Neural progenitor cell (in vitro differentiated cells): ENCODE measurements at regions not wholly inside any gene's neighbourhood (a gene's known extent, or its start where the extent isn't known, plus 50 kb on each side); places are given as distances from the start of the nearest gene placed in this dataset.

Experiments
- EZH2 ChIP-seq: fragments of 200-600 bp; sonication (generic); IDR thresholded peaks from 2 replicates; pipeline ENCODE4 v1.6.1; 2017; ENCODE audit warnings: antibody characterized with exemption, mild to moderate bottlenecking, moderate library complexity
- EZH2phosphoT487 ChIP-seq: fragments of 200-600 bp; sonication (generic); IDR thresholded peaks from 2 replicates; pipeline ENCODE4 v1.6.1; 2017; ENCODE audit warnings: antibody characterized with exemption
- TF ChIP-seq, protein P1 (sequence below): fragments of 200-600 bp; sonication (generic); IDR thresholded peaks from 2 replicates; pipeline ENCODE4 v1.5.1; 2017; ENCODE audit warnings: antibody characterized with exemption, mild to moderate bottlenecking

DNA sequence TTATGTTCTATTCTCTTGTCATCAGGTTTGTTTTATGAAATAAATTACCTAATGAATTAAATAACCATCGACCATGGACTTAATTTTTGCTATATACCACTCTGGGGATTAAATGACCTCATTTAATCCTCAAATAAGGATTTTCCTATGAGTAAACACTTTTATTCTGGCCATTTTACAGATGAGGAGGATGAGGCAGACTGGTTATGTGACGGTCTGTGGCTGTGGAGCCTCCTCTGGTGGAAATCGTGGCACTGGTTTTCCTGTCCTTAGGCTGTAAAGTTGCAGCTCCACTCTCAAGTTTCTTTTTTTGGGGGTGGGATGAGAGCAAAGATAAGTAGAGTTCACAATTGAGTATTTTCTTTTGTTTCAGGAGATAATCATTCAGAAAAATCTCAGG, 105.2 kb downstream of the XCL2 start:
- TF ChIP-seq EZH2phosphoT487 (no peak), EZH2 (no peak)
- TF ChIP-seq, protein P1, sequence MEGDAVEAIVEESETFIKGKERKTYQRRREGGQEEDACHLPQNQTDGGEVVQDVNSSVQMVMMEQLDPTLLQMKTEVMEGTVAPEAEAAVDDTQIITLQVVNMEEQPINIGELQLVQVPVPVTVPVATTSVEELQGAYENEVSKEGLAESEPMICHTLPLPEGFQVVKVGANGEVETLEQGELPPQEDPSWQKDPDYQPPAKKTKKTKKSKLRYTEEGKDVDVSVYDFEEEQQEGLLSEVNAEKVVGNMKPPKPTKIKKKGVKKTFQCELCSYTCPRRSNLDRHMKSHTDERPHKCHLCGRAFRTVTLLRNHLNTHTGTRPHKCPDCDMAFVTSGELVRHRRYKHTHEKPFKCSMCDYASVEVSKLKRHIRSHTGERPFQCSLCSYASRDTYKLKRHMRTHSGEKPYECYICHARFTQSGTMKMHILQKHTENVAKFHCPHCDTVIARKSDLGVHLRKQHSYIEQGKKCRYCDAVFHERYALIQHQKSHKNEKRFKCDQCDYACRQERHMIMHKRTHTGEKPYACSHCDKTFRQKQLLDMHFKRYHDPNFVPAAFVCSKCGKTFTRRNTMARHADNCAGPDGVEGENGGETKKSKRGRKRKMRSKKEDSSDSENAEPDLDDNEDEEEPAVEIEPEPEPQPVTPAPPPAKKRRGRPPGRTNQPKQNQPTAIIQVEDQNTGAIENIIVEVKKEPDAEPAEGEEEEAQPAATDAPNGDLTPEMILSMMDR = no peak
